ENCODE measurements at regions not wholly inside any gene's neighbourhood (a gene's known extent, or its start where the extent isn't known, plus 50 kb on each side); places are given as distances from the start of the nearest gene placed in this dataset.
"Not testable (repeated sequence)": the region's sequence is repeated elsewhere in the genome, so short reads cannot be mapped to it uniquely, and the experiment has no call there.

DNA sequence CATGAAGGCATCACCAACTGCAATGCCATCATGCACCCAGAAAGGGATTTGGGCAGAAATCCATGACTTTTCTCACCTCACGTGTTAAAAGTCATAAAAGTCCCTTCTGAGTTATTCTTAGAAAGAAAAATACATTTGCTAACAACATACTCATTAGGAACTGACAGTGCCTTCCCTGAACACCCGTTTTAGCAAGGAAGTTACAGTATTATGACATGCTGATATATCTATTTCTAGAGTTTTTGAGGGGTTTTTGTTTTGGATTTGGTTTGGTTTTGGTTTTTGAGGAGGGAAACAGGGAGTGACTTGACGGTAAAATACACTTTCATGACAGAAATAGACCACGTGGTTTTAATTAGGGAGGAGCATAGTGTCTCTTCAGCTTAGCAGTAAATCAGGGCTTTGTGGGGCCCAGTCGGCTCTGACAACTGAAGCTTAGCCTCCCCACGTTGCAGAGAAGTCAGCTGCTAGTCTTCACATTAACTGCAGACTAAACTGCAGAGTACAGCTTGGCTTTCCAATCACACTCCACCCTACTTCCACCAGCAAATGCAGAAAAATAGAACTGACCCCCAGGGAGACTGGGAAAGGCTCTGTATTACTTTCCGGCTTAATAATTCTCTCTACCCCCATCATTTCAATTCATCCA, 141.4 kb downstream of the FAM124B start:
- DNase-seq = no peak

DNA sequence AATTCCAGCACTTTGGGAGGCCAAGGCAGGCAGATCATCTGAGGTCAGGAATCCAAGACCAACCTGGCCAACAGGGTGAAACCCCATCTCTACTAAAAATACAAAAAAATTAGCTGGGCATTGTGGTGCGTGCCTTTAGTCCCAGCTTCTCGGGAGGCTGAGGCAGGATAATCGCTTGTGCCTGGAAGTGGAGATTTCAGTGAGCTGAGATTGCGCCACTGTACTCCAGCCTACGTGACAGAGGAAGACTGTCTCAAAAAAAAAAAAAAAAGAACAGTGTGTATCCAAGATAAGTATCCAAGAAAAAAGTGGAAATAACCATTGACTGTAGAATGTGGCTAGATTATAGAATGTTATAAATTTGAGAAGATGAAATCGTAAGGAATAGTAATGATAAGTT, 142.1 kb downstream of the FAM124B start:
- no peak for DNase-seq

GRCh38 chr2:224258059-224258458, 143.8 kb downstream of the FAM124B start:
- DNase-seq = no peak

- no peak for DNase-seq
Observed at GRCh38 chr2:224257156-224257555, 144.8 kb downstream of the FAM124B start.

GRCh38 chr2:224253464-224253863, 148.4 kb downstream of the FAM124B start:
- no peak for DNase-seq

GRCh38 chr2:224252631-224253030, 149.3 kb downstream of the FAM124B start:
- no peak for DNase-seq

GRCh38 chr2:224248944-224249371, 152.9 kb downstream of the FAM124B start:
- no peak for DNase-seq

DNA sequence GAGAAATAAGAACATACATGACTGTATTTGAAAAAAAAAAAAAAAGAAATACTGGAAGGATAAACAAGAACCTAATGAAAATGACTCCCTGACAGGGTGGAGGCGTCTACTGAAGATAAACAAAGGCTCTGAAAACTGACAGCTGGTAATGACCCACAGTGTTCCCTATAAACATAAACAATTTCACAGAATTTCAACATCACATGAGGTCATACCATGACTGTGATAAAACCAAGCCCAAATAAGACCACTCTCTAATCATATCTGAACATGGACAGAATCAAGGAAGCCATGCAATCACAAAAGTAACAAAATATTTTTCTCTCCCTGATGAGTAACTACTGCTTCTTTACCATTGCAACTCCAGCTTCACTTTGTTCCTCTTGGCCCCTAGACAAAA, 159.3 kb downstream of the FAM124B start:
- no peak for DNase-seq

DNA sequence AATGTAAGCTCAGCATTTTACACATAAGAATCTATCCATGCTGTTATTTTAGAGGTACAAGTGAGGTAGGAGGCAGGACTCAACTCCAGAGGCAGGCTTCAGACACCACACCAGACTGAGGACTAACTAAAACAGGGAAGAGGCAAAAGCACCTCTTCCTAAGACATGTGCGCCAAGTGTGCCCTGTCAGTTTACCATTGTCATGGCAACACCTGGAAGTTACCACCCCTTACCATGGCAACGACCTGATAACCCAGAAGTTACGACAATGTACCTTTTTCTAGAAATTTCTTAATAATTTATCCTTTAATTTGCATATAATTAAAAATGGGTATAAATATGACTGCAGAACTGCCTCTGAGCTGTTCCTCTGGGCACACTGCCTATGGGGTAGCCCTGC, 160.1 kb downstream of the FAM124B start:
- no peak for DNase-seq

DNA sequence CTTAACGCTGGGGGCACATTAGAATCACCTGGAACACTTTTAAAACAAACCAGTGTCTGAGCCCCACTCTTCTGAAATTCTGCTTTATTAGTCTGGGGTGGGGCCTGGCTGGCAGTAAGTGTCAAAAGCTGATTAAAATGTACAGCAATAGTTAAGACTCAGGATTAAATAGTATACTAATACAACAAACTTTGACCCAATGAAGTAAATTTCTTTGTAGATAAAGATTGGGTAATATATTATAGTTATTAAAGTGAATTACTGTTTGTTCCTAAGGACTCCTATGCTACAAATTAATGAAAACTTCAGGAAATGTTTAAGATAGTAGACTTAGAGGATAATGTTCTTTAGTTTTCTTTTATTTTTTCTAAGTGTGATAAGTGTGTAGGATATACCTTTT, 160.9 kb downstream of the FAM124B start:
- no peak for DNase-seq

DNA sequence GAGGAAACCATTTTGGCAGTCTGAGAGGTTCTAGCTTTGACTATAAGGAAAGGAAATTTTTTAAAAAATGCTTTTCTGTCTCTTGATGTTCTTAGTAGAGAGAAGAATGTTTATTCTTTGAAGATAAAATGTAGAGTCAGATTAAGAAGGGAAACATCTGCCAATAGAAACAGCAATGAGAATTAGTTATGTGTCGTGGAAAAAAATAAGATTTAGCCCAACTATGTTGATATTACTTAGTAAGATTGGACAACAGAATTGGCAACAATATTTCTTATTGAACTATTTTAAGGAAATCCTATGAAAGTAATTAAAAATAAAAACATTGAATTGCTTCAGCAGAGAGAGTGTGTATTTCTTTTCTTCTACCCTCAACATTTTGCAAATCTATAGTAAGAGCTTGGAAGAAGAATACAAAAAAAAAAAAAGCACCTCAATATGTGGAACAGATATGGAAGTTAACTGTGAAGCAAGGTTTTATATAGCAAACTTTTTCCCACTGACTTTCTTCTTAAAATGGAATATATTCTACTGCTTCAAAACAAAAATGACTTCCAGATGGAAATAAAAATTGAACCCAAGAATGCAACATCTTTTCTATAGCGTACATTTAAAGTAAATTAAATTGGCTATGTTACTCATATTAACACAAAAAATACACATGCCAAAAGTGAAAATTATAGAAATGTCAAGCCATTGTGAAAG, 177.9 kb downstream of the FAM124B start:
- no peak for DNase-seq

DNA sequence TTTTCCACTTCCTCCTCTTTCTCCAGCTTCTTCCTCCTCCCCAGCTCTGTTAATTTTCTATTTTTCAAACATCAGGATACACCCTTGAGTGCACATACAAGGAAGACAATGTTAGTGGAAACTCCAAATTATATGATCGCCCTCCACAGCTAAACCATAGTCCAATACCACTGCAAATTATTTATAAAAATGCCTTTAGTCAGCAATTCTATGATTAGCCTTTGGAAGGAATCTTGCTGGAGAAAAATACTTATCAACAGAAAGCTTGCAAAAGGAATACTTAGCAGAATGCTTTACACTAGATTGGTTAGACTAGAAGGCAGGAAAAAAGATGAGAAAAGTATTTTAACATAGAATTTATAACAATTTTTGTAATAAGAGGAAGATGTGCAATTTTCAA, 178.9 kb downstream of the FAM124B start:
- DNase-seq = no peak

- no peak for DNase-seq
Observed at GRCh38 chr2:224222291-224222690, 179.6 kb downstream of the FAM124B start.

GRCh38 chr2:224221455-224221913, 180.4 kb downstream of the FAM124B start:
- DNase-seq = no peak

- DNase-seq = no peak
Observed at GRCh38 chr2:224220586-224221255, 181.2 kb downstream of the FAM124B start.

DNA sequence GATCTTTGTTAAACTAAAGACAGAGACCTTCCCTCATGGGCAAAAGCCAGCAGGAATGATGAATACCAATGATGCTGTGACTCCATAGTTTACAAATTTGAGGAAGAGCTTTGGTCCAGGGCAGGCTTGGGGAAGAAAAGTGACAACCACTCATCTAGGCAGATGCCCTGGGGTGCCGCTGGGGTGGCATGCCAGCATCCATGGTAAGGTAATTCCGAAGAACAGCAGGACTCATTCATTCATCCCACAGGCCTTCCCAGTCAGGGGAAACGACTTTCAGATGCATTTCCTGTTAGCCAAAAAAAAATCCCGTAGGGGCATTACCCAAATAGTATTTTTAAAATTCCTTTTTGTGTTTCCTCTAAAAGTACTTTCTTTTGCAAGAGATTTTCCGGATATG, 180.7 kb upstream of the SERPINE2 start:
- no peak for DNase-seq

DNA sequence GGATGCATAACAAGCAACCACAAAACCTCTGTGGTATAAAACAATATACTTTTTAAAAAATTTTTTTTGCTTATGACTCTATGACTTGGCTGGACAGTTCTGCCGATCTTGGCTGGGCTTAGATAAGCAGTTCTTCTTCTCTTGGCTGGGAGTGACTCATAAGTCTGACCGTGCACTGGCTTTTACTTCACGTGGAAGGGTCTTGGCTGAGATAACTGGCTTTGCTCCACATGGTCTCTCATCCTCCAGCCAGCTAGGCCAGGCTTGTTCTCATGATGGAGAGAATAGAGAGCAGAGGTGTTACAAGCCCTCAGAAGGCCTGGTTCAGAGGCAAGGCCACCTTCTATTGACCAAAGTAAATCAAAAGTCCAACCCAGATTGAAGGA, 178.9 kb upstream of the SERPINE2 start:
- peak in 1 of 2 experiments; percentile 26 for DNase-seq

GRCh38 chr2:224217233-224217961, 178.3 kb upstream of the SERPINE2 start:
- no peak for DNase-seq

DNA sequence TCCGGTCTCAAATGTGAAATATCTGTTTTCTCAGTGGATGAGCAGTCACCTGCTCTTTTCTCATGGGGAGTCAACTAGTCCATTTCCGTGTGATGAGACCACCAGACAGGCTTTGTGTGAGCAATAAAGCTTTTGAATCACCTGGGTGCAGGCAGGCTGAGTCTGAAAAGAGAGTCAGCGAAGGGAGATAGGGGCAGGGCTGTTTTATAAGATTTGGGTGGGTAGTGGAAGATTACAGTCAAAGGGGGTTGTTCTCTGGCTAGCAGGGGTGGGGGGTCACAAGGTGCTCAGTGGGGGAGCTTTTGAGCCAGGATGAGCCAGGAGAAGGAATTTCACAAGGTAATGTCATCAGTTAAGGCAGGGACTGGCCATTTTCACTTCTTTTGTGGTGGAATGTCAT, 176.5 kb upstream of the SERPINE2 start:
- not testable (repeated sequence) for DNase-seq

DNA sequence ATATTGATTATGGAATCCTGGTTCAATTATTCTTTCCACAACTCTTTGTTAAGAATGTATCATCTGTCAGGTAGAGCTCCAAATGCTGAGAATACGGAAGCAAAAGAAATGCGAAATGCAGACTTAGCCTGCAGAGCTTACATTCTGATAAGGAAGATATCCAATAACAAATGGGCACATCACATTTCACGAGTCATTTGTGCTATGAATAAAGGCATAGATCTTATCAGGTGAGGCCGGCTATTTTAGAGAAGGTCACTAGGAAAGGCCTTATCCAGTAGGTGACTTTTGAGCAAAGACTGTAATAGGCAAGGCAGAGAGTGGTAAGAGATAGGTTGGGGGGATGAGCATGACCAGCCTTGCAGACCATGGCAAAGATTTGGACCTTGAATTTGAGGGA, 174.3 kb upstream of the SERPINE2 start:
- no peak for DNase-seq

DNA sequence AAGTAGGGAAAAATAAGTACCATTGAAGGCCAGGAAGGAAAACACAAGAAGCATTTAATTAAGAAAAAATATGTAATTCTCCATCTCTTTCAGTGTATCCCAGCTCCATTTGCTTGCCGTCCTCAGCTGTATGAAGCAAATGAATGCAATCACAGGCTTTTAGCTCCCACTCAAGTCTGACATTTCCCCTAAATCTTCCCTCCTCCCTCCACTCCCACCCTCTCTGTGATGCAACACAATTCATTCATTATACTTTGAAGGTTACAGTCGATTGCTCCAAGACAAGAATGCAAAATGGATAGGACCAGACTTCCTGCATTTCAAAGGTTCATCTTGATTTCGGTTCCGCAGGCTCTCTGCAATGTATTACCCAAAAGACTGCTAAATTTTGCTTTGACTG, 172.7 kb upstream of the SERPINE2 start:
- no peak for DNase-seq

- DNase-seq = no peak
Observed at GRCh38 chr2:224211181-224211480, 172.0 kb upstream of the SERPINE2 start.

DNA sequence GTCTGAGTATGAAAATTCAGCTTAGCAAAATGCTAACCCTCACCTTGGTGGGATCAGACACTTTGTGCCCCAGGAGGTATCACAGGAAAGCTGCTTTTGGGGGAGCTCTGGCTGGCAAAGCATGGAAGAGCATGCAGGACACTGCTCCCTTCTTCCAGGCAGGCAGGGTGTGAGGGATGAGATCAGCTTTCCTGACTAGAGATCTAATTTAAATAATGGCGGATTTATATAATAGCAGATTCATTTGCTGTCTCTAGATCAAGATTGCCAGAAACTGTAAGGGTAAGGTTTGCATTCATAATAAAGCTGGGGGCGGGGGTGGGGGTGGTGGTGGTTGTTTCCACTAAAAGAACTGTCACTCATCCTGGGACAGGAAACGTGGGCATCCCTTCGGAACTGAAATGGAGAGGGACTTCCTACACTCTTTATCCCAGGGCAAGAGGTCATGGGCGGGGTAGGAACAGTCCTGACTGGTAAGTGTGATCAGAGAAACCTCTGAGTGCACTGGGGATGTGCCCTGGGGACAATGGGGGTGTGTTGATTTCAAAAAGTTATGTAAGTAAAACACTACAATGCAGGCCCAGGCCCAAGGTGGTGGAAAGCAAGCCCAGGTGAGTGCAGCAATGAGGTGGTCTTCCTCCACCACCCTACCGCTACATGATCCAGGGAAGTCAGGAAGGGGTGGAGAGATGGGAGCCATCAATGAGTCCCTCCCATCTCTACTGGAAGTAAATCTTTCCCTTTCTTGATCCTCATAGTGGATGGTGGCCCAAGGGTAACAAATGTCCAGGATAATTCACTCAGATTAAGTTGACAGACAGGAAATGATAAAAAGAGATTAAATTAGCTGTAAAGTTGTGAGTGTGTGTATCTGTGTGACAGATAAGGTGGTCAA, 171.4 kb upstream of the SERPINE2 start:
- no peak for DNase-seq
